Spleen (tissue), 7 donors: ENCODE measurements at regions not wholly inside any gene's neighbourhood (a gene's known extent, or its start where the extent isn't known, plus 50 kb on each side); places are given as distances from the start of the nearest gene placed in this dataset.

ENCODE experiments used
- POLR2A ChIP-seq, 3 donors: fragments of 450-650 bp; IDR thresholded peaks; one replicate each; pipeline ENCODE4 v1.5.1; 2017; ENCODE audit warnings: antibody characterized with exemption in 3 of 3, mild to moderate bottlenecking in 1 of 3
- POLR2AphosphoS5 ChIP-seq, 3 donors: sonication (generic); formaldehyde crosslinking; IDR thresholded peaks; one replicate each; pipeline ENCODE4 v1.5.1; 2017; ENCODE audit warnings: antibody characterized with exemption in 3 of 3
- TF ChIP-seq, protein P1 (sequence below), 11 experiments: fragments of 200-600 bp in 7 of 11; fragments of 450-650 bp in 4 of 11; sonication (generic) in 4 of 11; IDR thresholded peaks in 8 of 11; conservative IDR thresholded peaks in 3 of 11; 1 replicate in 7 of 11; 2 replicates in 4 of 11; pipeline versions ENCODE4 v1.4.0 to v1.8.0; 2016 to 2021; ENCODE audit warnings: antibody characterized with exemption in 11 of 11, inconsistent platforms in 4 of 11, mild to moderate bottlenecking in 1 of 11
- donor health status: DM: no; HTN: no; CAD: no; lungs with moderate emphysema.
- donor health status: DM: no; HTN: no; CAD: no.
- donor health status: DM: no; HTN: no; CAD: no.

GRCh38 chr2:128416806-128417205, 98.1 kb upstream of the HS6ST1 start:
- TF ChIP-seq, protein P1, sequence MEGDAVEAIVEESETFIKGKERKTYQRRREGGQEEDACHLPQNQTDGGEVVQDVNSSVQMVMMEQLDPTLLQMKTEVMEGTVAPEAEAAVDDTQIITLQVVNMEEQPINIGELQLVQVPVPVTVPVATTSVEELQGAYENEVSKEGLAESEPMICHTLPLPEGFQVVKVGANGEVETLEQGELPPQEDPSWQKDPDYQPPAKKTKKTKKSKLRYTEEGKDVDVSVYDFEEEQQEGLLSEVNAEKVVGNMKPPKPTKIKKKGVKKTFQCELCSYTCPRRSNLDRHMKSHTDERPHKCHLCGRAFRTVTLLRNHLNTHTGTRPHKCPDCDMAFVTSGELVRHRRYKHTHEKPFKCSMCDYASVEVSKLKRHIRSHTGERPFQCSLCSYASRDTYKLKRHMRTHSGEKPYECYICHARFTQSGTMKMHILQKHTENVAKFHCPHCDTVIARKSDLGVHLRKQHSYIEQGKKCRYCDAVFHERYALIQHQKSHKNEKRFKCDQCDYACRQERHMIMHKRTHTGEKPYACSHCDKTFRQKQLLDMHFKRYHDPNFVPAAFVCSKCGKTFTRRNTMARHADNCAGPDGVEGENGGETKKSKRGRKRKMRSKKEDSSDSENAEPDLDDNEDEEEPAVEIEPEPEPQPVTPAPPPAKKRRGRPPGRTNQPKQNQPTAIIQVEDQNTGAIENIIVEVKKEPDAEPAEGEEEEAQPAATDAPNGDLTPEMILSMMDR (IDR thresholded peaks at IDR 0.05 in 8 of 11, conservative IDR thresholded peaks at IDR 0.05 in 3 of 11) = no peak
- TF ChIP-seq POLR2AphosphoS5 (IDR thresholded peaks at IDR 0.05) (no peak), POLR2A (IDR thresholded peaks at IDR 0.05) (no peak)
